ENCODE measurements at regions not wholly inside any gene's neighbourhood (a gene's known extent, or its start where the extent isn't known, plus 50 kb on each side); places are given as distances from the start of the nearest gene placed in this dataset.

GRCh38 chr2:122745603-122746002 lies 990.2 kb downstream of the TSN start:
- H3K4me3 ChIP-seq (ENCODE audit: control insufficient read depth, low read depth, low read length) = no peak overlapping the region
- no peak for DNase-seq (ENCODE audit: low read depth)
- no peak for TF ChIP-seq CTCF (conservative IDR thresholded peaks at IDR 0.05; ENCODE audit: control insufficient read depth, insufficient read depth, low read depth, low read length)

GRCh38 chr2:122747670-122748069 lies 992.2 kb downstream of the TSN start:
- TF ChIP-seq CTCF (conservative IDR thresholded peaks at IDR 0.05; ENCODE audit: control insufficient read depth, insufficient read depth, low read depth, low read length) = no peak
- no peak for DNase-seq (ENCODE audit: low read depth)
- no peak overlapping the region for H3K4me3 ChIP-seq (ENCODE audit: control insufficient read depth, low read depth, low read length)

GRCh38 chr2:122748552-122749011 lies 993.1 kb downstream of the TSN start:
- peak; percentile 23 for DNase-seq (ENCODE audit: low read depth)
- H3K4me3 ChIP-seq (ENCODE audit: control insufficient read depth, low read depth, low read length) = no peak overlapping the region
- TF ChIP-seq CTCF (conservative IDR thresholded peaks at IDR 0.05; ENCODE audit: control insufficient read depth, insufficient read depth, low read depth, low read length) = no peak

- DNase-seq (ENCODE audit: low read depth) = no peak
- TF ChIP-seq CTCF (conservative IDR thresholded peaks at IDR 0.05; ENCODE audit: control insufficient read depth, insufficient read depth, low read depth, low read length) = no peak
These were observed 994.0 kb downstream of the TSN start for GRCh38 chr2:122749405-122749804.

GRCh38 chr2:122750095-122750494 lies 994.6 kb downstream of the TSN start:
- no peak for DNase-seq (ENCODE audit: low read depth)
- no peak overlapping the region for H3K4me3 ChIP-seq (ENCODE audit: control insufficient read depth, low read depth, low read length)
- TF ChIP-seq CTCF (conservative IDR thresholded peaks at IDR 0.05; ENCODE audit: control insufficient read depth, insufficient read depth, low read depth, low read length) = no peak

More at GRCh38 chr2:122749405-122749804, 994.0 kb downstream of the TSN start:
- no peak overlapping the region for H3K4me3 ChIP-seq (ENCODE audit: control insufficient read depth, low read depth, low read length)

GRCh38 chr2:122750808-122751207 lies 995.4 kb downstream of the TSN start:
- no peak for TF ChIP-seq CTCF (conservative IDR thresholded peaks at IDR 0.05; ENCODE audit: control insufficient read depth, insufficient read depth, low read depth, low read length)
- H3K4me3 ChIP-seq (ENCODE audit: control insufficient read depth, low read depth, low read length) = no peak overlapping the region
- DNase-seq (ENCODE audit: low read depth) = no peak

GRCh38 chr2:122753336-122753735 lies 997.9 kb downstream of the TSN start:
- TF ChIP-seq CTCF (conservative IDR thresholded peaks at IDR 0.05; ENCODE audit: control insufficient read depth, insufficient read depth, low read depth, low read length) = no peak
- DNase-seq (ENCODE audit: low read depth) = no peak
- no peak overlapping the region for H3K4me3 ChIP-seq (ENCODE audit: control insufficient read depth, low read depth, low read length)

Data from fibroblast of mammary gland (primary cell).